Right renal cortex interstitium (tissue), 3 donors: ENCODE measurements at regions not wholly inside any gene's neighbourhood (a gene's known extent, or its start where the extent isn't known, plus 50 kb on each side); places are given as distances from the start of the nearest gene placed in this dataset.

Source experiments
- DNase-seq, 3 donors: peaks; one replicate each; pipeline ENCODE4 v3.0.0-alpha.2; 2013; ENCODE audit warnings: low read depth in 3 of 3, low spot score in 2 of 3

DNA sequence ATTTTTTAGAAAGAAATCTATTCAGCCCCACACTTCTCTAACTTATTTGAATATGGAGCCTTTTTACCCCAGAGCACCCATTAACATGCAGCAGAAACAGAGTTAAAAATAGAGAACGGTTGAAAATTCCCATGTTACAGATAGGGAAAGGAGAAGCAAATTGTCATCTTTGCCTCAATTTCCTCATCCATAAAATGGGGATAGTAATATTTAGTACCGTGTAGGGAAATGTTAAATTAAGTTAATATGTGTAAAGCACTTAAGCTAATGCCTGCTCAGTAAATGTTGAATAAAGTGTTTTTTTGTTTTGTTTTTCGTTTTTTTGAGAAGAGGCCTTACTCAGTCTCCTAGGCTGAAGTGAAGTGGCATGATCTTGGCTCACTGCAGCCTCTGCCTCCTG is 50.3 kb downstream of the NAV1 start:
- no peak for DNase-seq

DNA sequence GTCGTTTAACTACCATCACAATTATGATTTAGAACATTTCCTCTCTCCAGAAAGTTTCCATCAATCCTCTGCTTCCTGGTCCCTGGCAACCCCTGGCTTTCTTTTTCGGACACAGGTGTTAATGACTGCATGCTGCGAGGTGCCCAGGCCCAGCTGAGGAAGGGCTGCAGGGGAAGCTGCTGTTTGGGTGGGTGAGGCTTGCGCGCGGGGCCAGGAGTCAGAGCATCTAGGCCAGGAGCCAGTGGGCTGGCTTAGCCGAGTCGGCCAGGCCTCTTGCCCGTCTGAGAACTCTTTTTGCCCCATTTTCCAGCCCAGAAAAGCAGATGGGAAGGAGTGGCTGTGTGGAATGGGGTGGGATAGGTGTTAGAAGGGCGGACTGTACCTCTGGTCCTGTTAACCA is 51.5 kb downstream of the NAV1 start:
- DNase-seq = no peak

DNA sequence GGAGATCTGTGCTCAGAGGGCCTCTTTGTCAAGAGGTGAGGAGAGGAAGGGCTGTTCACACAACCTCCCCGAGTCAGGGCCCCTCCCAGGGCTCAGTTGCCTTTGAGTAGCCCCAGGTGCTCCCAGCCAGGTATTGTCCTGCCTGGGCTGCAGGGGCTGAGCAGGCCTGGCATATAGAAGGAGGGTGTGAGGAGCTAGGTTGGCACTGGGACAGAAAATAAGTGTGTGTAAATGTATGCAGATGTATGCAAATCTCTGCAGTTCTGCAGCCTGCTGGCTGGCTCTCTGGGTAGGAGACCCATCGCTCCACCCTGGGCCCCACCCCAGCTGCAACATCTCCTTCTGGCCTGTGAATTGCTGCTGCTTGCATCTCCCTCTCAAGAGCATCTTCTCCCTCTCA is 52.4 kb downstream of the NAV1 start:
- no peak for DNase-seq

DNA sequence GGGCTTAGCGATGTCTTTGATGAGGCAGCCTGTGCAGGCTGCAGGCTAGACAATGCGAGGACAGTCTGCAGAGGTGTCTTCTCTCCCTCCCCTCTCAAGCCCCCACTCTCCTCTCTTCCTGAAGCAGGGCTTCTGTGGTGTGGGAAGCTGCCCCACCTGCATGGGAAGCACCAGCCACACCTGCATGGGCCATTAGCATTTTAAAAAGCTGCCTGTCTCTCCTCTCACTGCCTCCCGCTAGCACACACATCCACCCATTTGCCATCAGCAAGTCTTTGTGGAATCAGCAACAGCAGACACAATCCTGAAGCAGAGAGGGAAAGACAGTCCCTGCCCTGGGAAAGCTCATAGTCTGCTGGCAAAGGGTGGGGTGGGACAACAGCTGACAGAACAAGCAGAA is 53.1 kb downstream of the NAV1 start:
- no peak for DNase-seq

DNA sequence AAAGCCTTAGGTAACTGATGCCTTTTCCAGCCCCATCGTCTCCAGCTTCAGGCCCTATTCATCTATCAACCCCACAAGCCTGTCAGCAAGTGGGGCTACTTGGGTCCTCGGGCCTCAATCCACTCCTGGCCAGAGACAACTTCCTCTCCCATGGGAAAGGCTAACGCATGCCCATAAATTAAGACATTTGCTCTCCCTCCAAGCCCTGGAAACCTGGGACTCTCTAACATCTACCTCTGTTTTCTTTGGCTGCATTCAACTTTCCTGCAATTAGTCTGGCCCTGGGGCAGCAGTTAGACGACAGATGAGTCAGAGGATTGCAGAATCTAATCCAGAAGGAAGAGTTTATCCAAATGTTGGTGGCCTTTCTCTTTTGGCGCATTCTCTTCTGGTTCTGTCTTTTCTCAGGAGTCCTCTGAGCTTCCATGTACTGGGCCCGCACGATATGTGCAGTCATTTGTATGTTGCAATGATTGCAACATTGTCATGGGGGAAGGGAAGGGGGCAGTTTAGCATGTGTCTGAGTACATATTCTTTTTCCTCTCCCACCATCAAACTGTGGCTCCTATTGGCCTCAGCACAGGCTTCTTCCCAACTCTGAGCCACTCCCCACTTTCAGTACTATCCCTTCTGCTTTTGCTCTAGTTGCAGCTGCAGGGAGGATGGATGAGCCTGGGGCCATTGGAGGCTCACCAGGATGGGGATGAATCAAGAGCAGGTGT is 54.4 kb downstream of the NAV1 start:
- no peak for DNase-seq

DNA sequence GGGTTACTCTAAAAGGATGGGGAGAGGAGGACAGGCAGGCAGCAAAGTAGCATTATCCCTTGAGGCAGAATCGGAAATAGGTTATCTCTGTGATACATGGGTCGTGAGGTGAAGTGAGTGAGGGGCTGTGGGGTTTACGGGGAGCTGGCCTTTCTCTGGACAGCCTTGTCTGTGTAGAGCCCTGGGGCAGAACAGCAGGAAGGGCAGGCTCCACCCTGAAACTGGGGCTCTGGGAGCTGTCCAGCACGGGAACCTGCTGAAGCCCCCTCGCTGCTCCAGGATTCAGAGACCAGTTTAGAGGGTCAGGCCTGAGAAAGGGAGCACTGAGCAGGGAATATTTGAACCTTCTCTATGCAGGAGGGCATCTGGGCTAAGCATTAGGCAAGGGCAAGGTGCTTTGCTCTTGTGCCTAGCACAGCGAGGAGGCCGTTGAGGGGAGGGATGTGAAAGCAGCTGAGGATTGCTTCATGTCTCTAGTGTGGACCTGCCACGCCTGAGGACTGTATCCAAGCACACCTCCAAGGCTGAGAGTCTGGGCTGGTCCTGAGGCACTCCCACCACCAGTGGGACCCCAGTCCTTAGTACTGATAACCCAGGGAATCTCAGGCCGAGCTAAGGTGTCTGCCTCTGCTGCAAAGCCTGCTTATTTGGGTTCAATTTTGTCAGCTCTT is 55.8 kb downstream of the NAV1 start:
- DNase-seq = no peak

DNA sequence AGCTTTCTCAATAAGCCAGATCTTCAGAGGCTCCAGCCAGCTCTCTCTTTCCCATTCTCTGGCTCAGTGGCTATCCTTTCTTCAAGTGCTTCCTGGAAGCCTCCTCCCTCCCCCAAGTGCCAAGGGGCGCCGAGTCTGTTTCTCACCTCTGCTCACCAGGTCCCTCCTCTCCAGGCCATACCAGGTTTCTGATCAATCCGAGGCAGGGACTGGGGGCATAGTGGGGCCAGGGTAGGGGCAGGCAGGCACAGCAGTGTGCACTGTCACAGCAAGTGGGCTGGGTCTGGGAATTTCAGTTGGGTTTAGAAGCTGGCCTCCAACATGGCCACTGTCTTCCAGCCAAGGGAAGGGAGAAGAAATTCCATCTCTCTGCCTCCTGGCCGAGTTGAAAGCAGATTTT is 56.5 kb downstream of the NAV1 start:
- DNase-seq = no peak

DNA sequence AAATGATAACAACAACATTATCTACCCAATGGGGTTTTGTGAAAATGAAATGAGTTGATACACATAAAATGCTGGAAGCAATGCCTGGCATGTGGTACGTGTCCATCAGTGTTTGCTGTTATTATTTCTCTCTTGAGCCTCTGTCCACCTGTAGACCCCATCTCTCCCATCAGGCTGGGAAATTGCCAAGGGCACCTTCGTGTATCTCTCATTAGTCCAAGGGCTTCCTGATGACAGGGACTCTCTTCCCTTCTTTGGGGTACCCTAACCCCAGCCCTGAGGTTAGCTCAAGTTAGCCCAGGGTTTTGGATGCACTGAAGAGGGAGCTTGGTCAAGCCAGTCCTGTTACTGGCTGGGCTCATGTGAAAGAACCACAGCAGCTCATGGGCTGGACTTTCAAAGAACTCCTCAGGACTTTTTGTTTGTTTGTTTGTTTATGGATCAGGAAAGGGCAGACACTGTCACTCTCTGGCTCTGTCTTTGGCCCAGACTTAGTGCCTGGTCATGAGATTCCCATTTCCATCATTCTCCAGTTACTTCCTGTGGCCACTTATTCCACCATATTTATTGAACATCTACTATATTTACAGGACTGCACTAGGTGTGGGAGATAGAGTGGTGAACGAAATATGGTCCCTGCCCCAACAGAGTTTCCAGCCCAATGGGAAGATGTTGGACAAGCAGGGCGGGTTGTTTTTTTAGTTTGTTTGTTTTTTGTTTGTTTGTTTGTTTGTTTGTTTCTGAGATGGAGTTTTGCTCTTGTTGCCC is 57.4 kb downstream of the NAV1 start:
- DNase-seq = no peak

DNA sequence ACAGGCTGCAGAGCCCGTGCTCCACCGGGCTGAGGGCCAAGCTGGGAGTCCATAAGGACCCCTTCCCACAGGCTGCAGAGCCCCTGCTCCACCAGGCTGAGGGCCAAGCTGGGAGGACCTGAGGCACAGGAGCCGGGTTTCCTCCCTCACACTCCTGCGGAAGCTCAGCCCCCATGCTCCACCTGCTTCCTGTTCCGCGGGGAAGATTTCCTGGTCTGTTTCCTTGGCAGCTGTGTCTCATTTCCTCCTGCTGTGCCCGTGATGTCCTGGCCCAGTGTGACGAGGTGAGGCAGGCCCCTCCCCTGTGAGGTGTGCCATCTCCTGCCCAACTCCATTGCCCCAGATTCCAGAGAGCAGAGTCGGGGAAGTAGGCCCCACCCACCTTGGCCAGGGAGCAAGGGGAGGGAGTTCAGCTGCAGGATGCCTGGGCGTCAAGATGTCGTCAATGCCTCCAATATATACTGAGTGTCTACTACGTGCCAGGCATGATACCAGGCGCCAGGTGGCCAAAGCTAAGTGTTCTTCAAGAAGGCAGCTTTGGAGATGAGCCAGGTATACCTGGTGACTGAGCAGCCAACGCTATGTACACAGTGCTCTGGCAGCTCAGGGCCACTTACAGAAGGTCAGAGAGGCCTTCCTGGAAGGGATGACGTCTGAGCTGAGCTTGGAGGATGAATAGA is 58.8 kb downstream of the NAV1 start:
- no peak for DNase-seq

DNA sequence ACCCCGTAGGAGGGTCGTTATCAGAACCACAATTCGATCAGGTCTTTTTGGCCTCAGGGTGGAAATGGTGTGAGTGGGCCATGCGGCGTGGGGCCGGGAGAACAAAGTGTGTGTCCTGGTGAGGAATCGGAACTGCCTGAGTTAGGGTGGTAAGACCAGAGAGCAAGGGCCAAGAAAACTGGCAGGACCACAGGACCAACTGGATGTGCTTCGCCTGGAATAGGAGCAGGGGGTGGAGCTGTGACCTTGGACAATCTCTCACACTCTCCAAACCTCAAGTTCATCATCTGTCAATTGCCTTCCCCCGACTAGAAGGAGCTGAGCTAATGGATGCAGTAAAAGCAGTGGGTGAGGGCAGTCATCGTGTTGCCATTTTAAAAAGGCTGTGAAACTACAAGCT is 59.5 kb downstream of the NAV1 start:
- DNase-seq = no peak

DNA sequence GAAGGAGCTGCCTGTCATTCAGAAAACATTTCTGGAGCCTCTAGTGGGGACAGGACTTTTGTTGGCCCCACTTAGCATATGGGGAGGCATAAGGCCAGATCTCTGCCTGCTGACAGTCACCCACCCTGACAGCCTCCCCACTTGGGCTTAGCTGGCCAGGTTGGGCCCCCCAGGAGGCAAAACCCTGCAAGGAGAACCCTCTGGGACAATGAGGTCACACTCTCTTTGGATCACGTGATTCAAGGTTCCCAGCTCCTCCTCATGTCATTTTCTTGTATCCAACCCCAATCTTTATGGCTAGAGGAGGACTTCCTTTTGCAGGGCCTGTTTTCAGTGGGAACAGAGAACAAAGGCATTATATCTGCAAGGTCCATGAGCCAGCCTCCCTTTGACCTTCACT is 60.0 kb downstream of the NAV1 start:
- DNase-seq = no peak

DNA sequence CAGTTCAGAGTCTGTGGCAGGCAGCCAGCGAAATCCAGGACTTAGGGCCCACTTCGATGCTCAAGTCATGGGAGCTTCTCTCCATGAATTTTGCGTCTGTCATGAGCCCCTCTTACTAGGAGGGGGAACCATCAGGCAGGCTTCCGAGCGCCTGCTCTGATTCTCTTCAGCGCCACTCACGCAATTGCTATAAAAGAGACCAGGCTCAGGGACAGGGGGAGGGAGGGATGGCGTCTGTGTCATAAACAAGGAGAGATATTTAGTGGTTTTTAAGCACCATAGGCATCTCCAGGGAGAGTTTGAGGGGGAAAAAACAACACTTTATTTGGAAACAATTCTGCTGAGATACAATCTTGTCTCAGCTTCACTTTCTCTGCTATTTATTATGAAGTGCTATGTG is 60.6 kb downstream of the NAV1 start:
- no peak for DNase-seq

DNA sequence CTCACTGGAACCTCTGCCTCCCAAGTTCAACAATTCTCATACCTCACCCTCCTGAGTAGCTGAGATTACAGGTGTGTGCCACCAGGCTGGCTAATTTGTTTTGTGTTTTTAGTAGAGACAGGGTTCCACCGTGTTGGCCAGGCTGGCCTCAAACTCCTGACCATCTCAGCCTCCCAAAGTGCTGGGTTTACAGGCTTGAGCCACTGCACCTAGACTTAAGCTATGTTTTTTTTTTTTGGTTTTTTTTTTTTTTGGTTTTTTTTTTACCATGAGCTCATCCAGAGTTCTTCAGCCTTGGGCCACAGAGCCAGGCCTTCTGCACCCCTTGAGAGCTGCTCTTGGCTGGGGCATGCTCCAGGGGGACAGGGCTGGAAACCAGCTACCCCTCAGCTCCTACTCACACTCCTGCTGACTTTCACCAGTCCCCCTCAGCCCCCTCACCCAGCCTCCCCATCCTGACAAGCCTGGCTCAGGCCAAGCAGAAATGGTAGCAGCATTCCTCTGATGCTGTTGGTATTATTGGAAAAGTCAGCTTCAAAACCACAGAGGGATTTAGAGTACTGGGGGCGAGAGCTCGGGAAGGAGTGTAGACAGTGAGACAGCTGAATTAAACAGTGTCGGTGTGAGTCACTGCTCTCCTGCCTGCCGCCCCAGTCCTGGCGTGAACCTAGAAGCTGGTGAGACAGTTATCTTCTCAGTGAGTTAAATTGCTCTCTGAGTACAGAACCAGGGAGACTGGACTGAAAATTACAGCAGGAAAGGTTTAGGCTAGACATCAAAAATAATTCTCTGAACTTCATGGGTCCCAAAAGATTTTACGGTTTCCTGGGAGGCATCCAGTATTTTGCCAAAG is 63.7 kb downstream of the NAV1 start:
- no peak for DNase-seq

DNA sequence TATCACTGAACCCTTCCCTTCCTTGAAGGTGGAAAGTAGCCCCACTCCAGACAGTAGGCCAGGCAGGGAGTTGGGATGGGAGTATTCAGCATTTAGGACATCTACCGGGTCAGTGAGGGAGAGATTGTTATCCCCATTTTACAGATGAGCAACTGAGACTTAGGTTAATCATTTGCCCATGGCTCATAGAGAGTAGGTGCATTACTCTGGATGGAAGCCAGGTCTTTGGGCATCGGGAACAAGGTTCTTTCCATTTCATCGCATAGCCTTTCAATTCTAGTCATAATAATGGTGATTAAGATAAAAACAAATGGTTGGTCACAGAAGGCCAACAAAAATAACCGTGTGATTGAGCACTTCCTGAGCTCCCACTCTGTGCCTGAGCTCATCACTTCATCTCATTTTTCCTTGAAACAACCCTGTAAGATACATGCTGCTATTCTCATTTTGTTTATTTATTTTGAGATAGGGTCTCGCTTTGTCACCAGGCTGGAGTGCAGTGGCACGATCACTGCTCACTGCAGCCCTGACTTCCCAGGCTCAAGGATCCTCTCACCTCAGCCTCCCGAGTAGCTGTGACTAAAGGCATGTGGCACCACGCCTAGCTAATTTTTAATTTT is 64.8 kb downstream of the NAV1 start:
- no peak for DNase-seq

DNA sequence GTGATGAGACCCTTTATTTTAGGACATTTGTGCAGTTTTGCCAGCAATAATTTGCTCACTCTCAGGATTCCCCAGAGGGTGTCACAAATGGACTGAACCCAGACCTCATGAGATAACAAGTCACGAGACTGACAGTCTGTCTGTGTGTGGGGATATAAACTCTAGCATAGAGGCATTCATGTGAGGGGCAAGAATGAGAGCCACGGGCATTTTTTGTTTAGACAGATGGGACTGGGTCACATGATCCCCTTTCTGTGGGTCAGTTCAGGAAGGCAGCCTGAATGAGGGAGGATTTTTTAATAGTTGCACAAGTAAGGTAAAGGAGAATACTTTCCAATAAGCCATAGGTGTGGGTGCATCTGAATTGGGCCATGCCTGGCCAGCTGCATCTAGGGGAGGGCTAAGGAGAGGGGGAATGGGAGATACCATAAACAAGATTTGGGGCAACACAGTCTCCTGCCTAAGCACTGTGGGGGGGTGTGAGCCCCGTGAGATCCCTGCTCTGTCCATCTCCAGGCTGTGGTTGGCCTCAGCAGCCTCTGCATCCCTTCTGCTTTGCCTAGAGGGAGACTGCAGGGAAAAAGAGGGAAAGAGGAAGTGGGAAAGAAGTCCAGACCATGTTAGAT is 66.6 kb downstream of the NAV1 start:
- no peak for DNase-seq

DNA sequence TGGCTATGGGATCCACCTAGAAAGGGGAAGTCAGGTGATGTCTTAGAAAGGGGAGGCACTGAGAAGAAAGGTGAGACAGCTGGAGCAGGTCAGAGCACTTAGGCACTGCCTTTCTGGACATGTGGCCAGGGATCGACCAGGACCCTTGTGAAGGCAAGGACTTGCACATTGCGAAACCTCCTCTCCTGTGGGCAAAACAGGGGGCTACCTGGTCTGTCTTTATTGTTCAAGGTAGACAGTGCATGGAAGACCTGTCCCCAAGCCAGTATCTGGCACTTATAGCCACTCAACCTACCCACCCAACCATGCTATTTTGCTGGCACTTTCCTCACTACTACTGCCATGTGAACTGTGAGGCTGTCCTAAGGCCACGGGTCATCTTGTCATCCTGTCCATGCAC is 67.2 kb downstream of the NAV1 start:
- DNase-seq = no peak

DNA sequence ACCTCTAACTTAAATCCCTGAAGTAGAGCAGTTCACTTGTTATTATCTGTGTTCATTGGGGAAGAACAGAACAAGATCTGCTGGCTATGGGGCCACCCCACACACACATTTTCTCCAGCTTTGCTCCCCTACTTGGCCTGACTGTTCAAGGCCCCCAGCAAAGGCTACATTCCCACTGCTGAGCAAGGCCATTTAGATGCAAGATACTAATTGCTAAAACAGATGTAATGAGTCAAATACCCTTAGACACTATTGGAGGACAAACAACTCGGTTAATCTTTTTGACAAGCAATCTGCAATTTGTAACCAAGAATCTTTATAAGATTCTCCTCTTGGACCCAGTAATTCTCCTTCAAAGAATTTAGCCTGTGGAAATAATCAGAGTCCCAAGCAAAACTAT is 67.7 kb downstream of the NAV1 start:
- no peak for DNase-seq

DNA sequence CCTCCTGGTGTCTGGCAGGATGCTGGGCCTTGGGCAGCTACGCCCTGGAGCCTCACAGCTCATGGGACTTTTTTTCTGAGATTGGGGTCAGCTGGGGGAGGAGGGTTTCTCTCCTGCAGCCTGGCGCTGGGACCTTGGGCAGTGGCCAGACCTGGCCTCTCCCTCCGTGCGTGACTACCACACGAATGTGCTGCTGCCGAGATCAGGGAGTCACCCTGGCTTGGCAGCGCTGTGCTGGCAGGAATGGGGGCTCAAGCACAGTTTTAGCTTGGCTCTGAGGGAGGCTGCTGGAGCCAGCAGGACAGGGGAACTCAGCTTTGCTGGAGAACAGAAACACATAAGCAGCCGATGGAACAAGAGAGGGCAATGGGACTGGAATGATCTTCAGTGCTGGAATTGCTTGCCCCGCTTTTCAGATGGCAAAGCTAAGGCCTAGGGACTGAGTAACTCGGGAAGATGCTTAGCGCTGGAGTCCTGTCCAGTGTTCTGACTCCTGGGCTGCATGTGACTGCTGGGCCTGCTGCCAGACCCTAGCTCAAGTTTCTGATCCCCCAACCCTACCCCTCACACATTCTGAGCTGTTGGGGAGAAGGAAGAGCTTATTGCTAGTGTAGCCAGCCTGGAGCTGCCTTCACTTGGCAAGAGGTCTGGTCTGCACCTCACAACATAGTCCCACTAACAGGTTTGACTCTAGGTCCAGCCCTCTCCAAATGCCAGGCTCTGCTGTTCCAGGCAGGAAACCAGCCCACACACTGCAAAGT is 69.9 kb downstream of the NAV1 start:
- DNase-seq = no peak
